ENCODE measurements at regions not wholly inside any gene's neighbourhood (a gene's known extent, or its start where the extent isn't known, plus 50 kb on each side); places are given as distances from the start of the nearest gene placed in this dataset.

DNA sequence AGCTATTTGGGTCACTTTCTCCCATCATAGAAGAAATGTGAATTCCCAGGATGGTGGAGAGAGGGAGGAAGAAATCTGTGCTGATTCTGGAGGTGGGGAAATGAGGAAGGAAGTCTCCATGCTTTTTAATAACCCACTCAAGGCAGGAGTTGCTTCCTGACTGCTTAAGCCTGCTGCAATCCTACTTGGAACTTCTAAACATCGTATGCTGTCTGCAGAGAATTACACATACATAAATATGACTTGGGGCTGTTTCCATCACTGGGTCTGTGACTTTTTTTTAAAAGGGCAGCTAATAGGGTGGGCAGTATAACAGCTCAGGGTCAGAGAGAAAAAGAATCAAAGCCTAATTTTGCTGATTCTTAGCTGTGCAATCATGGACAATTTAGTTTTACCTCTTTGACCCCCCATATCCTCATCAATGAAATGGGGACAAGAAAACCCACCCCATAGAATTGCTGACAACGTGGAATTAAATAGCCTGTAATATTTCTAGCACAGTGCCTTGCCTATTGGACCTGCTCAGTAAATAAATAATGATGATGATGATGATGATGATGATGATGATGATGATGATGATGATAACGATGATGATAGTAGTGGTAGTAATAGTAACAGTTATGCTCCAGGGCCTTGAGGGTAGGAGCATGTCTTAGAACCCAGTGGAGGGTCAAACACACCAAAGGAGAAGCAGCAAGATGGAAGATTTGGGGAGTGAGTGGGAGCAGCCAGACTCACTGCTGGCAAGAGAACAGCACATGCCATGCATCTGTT, 166.7 kb upstream of the LRFN2 start:
- TF ChIP-seq CTCF (conservative IDR thresholded peaks at IDR 0.05 in 1 of 2, IDR thresholded peaks at IDR 0.05 in 1 of 2; ENCODE audit: low read depth in 1 of 2, low read length in 2 of 2), result no peak
- no peak for TF ChIP-seq EZH2 (IDR thresholded peaks at IDR 0.05; ENCODE audit: low read length, missing control alignments)

Measured in fibroblast of lung (primary cell).